Prostate gland (tissue), 2 donors: ENCODE measurements at regions not wholly inside any gene's neighbourhood (a gene's known extent, or its start where the extent isn't known, plus 50 kb on each side); places are given as distances from the start of the nearest gene placed in this dataset.

Source experiments
- POLR2A ChIP-seq: fragments of 450-650 bp; IDR thresholded peaks from one replicate; pipeline ENCODE4 v1.6.1; 2016; ENCODE audit warnings: antibody characterized with exemption, mild to moderate bottlenecking
- POLR2AphosphoS5 ChIP-seq: sonication (generic); formaldehyde crosslinking; IDR thresholded peaks from one replicate; pipeline ENCODE4 v1.6.1; 2017; ENCODE audit warnings: antibody characterized with exemption
- TF ChIP-seq, protein P1 (sequence below), 4 experiments: fragments of 200-600 bp in 2 of 4; fragments of 450-650 bp in 2 of 4; sonication (generic) in 2 of 4; IDR thresholded peaks; 1 replicate in 3 of 4; 2 replicates in 1 of 4; pipeline ENCODE4 v1.5.1; 2016 to 2019; ENCODE audit warnings: antibody characterized with exemption in 4 of 4, mild to moderate bottlenecking in 2 of 4, moderate library complexity in 2 of 4

DNA sequence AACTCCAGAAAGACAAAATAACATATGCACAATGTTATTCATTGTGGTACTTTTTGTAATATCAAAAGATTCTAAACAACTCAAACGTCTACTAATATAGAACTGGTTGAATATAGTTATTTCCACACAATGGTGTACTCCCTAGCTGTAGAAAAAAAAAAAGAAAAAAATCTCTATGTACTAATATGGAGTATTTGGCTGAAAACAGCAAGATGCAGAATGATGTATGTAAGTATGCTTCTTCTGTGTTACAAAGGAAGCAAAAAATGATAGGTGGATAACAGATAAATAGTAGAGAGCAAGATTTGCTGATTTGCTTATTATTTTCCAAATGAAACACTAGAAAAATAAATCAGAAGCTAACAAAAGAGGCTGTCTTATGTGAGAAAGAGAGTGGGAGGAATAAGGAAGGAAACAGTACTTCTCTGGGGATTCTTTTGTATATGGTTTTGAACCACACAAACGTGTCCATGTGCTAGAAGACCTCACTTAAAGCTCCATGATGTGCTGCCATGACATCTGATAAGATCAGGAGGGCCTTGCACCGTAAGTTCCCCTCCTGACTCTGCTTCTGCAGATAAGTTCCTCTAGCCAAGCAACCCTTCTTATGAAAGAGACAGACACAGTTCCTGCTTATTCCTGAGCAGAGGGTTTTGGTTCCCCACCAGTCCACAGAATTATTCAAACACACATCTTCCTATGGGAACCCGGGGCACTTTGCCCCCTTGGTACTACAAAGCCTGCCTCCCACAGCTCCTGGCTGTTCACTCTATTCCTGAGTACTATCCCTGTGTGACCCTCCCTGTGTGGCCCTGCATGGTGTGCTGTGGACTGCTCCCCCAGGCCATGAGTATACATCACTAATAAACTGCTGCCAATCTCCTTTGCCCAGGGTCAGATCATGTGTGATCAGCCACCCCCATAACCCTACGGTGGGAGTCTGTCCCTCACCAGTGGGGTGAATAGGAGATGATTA, 159.1 kb downstream of the CCDC71L start:
- TF ChIP-seq POLR2AphosphoS5 = no peak
- TF ChIP-seq, protein P1, sequence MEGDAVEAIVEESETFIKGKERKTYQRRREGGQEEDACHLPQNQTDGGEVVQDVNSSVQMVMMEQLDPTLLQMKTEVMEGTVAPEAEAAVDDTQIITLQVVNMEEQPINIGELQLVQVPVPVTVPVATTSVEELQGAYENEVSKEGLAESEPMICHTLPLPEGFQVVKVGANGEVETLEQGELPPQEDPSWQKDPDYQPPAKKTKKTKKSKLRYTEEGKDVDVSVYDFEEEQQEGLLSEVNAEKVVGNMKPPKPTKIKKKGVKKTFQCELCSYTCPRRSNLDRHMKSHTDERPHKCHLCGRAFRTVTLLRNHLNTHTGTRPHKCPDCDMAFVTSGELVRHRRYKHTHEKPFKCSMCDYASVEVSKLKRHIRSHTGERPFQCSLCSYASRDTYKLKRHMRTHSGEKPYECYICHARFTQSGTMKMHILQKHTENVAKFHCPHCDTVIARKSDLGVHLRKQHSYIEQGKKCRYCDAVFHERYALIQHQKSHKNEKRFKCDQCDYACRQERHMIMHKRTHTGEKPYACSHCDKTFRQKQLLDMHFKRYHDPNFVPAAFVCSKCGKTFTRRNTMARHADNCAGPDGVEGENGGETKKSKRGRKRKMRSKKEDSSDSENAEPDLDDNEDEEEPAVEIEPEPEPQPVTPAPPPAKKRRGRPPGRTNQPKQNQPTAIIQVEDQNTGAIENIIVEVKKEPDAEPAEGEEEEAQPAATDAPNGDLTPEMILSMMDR (IDR thresholded peaks at IDR 0.05) = no peak
- no peak for TF ChIP-seq POLR2A
